PC-3 (cell line): ENCODE measurements at regions not wholly inside any gene's neighbourhood (a gene's known extent, or its start where the extent isn't known, plus 50 kb on each side); places are given as distances from the start of the nearest gene placed in this dataset.

Source experiments
- EZH2 ChIP-seq: fragments of 300-600 bp; sonication (generic); IDR thresholded peaks from one replicate; pipeline ENCODE4 v1.6.1; 2017; ENCODE audit warnings: antibody characterized with exemption, mild to moderate bottlenecking, low read length; ENCODE audit not compliant: unreplicated experiment
- EZH2phosphoT487 ChIP-seq: fragments of 300-600 bp; sonication (generic); IDR thresholded peaks from 2 replicates; pipeline ENCODE4 v1.6.1; 2018; ENCODE audit warnings: mild to moderate bottlenecking, antibody characterized with exemption, low read length, borderline replicate concordance
- TF ChIP-seq, protein P1 (sequence below): fragments of 300-600 bp; sonication (generic); conservative IDR thresholded peaks from 2 replicates; pipeline ENCODE4 v1.5.1; 2017; ENCODE audit warnings: antibody characterized with exemption, low read depth, mild to moderate bottlenecking, low read length

- TF ChIP-seq, protein P1, sequence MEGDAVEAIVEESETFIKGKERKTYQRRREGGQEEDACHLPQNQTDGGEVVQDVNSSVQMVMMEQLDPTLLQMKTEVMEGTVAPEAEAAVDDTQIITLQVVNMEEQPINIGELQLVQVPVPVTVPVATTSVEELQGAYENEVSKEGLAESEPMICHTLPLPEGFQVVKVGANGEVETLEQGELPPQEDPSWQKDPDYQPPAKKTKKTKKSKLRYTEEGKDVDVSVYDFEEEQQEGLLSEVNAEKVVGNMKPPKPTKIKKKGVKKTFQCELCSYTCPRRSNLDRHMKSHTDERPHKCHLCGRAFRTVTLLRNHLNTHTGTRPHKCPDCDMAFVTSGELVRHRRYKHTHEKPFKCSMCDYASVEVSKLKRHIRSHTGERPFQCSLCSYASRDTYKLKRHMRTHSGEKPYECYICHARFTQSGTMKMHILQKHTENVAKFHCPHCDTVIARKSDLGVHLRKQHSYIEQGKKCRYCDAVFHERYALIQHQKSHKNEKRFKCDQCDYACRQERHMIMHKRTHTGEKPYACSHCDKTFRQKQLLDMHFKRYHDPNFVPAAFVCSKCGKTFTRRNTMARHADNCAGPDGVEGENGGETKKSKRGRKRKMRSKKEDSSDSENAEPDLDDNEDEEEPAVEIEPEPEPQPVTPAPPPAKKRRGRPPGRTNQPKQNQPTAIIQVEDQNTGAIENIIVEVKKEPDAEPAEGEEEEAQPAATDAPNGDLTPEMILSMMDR = no peak
- TF ChIP-seq EZH2 (no peak), EZH2phosphoT487 (no peak)
Observed at GRCh38 chr16:17768257-17768656, 297.5 kb upstream of the XYLT1 start.
